ENCODE measurements at regions not wholly inside any gene's neighbourhood (a gene's known extent, or its start where the extent isn't known, plus 50 kb on each side); places are given as distances from the start of the nearest gene placed in this dataset.

- ATAC-seq (no peak), DNase-seq (ENCODE audit: low read depth, low spot score) (no peak)
- CTCF ChIA-PET = no interaction called here
- in situ Hi-C loops (cut with HindIII; ENCODE audit: low pct_unique_long_range_greater_than_20kb, low sequenced_read_pairs) (no loop called here), intact Hi-C loops (cut with micrococcal nuclease; ENCODE audit: unreplicated experiment) (no loop called here)
- no peak for TF ChIP-seq SIN3A (IDR thresholded peaks at IDR 0.05; ENCODE audit: borderline replicate concordance, insufficient read depth, low read depth, low read length)
- no peak for TF ChIP-seq TCF7L2 (IDR thresholded peaks at IDR 0.05; ENCODE audit: low read depth, low read length)
- TF ChIP-seq CTCF (IDR thresholded peaks at IDR 0.05) = no peak
- no peak for TF ChIP-seq POLR2AphosphoS5 (IDR thresholded peaks at IDR 0.05; ENCODE audit: low read depth, low read length)
- TF ChIP-seq, protein P1, sequence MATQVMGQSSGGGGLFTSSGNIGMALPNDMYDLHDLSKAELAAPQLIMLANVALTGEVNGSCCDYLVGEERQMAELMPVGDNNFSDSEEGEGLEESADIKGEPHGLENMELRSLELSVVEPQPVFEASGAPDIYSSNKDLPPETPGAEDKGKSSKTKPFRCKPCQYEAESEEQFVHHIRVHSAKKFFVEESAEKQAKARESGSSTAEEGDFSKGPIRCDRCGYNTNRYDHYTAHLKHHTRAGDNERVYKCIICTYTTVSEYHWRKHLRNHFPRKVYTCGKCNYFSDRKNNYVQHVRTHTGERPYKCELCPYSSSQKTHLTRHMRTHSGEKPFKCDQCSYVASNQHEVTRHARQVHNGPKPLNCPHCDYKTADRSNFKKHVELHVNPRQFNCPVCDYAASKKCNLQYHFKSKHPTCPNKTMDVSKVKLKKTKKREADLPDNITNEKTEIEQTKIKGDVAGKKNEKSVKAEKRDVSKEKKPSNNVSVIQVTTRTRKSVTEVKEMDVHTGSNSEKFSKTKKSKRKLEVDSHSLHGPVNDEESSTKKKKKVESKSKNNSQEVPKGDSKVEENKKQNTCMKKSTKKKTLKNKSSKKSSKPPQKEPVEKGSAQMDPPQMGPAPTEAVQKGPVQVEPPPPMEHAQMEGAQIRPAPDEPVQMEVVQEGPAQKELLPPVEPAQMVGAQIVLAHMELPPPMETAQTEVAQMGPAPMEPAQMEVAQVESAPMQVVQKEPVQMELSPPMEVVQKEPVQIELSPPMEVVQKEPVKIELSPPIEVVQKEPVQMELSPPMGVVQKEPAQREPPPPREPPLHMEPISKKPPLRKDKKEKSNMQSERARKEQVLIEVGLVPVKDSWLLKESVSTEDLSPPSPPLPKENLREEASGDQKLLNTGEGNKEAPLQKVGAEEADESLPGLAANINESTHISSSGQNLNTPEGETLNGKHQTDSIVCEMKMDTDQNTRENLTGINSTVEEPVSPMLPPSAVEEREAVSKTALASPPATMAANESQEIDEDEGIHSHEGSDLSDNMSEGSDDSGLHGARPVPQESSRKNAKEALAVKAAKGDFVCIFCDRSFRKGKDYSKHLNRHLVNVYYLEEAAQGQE (IDR thresholded peaks at IDR 0.05; ENCODE audit: insufficient read depth in 1 of 2, low read depth in 2 of 2, low read length in 1 of 2) = no peak
- no peak overlapping the region for H3K4me3 ChIP-seq (ENCODE audit: low read depth in 2 of 2, low read length in 2 of 2)
- POLR2A ChIA-PET = no interaction called here
- no peaks in the 10 kb centered on the region for H3K4me1 ChIP-seq (ENCODE audit: control insufficient read depth, insufficient read depth, low read length)
- peaks cover 4% of the 10 kb centered on the region for H3K27me3 ChIP-seq (ENCODE audit: control insufficient read depth, insufficient read depth, low read length)
- BruUV-seq (replicated peaks) = no TSS peak
- H3K36me3 ChIP-seq (ENCODE audit: control insufficient read depth, insufficient read depth, low read length) = no peaks in the 10 kb centered on the region
- H3K27ac ChIP-seq (ENCODE audit: low read length) = no peak overlapping the region
- no peaks in the 10 kb centered on the region; the same call in 1 of the 2 replicates for H3K9me3 ChIP-seq (ENCODE audit: control insufficient read depth, insufficient read depth, low read depth, low read length)
Measured at GRCh38 chr5:74953554-74953936, 87.4 kb upstream of the FAM169A start.

DNA sequence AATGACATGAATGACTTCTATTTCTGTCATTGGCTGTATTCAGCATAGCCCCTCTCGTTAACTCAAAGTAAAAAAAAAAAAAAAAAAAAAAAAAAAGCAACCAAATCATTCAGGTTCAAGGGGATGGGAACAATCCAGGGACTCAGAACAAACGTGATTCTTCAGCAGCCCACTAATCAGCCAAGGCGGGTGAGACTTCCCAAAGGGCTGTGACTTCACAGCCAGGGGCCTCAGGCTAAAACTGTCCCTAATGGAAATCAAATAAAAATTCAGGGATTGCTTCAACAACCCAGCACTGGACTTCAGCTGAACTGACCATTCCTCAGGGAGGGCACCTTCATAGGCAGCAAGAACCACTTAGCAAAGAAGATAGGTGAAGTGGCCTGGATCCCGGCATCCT, 86.2 kb upstream of the FAM169A start:
- no TSS peak for BruUV-seq (replicated peaks)
- Histone ChIP-seq H3K36me3 (ENCODE audit: control insufficient read depth, insufficient read depth, low read length) (no peaks in the 10 kb centered on the region), H3K27ac (ENCODE audit: low read length) (no peak overlapping the region), H3K4me3 (ENCODE audit: low read depth in 2 of 2, low read length in 2 of 2) (no peak overlapping the region), H3K27me3 (ENCODE audit: control insufficient read depth, insufficient read depth, low read length) (peaks cover 4% of the 10 kb centered on the region), H3K9me3 (ENCODE audit: control insufficient read depth, insufficient read depth, low read depth, low read length) (no peaks in the 10 kb centered on the region; the same call in 1 of the 2 replicates), H3K4me1 (ENCODE audit: control insufficient read depth, insufficient read depth, low read length) (no peaks in the 10 kb centered on the region)
- CTCF ChIA-PET = no interaction called here
- in situ Hi-C loops (cut with HindIII; ENCODE audit: low pct_unique_long_range_greater_than_20kb, low sequenced_read_pairs) (no loop called here), intact Hi-C loops (cut with micrococcal nuclease; ENCODE audit: unreplicated experiment) (no loop called here)
- DNase-seq (ENCODE audit: low read depth, low spot score) (no peak), ATAC-seq (no peak)
- TF ChIP-seq TCF7L2 (IDR thresholded peaks at IDR 0.05; ENCODE audit: low read depth, low read length) = no peak
- TF ChIP-seq POLR2AphosphoS5 (IDR thresholded peaks at IDR 0.05; ENCODE audit: low read depth, low read length) = no peak
- TF ChIP-seq, protein P1 (IDR thresholded peaks at IDR 0.05; ENCODE audit: insufficient read depth in 1 of 2, low read depth in 2 of 2, low read length in 1 of 2) = no peak
- no peak for TF ChIP-seq SIN3A (IDR thresholded peaks at IDR 0.05; ENCODE audit: borderline replicate concordance, insufficient read depth, low read depth, low read length)
- TF ChIP-seq CTCF (IDR thresholded peaks at IDR 0.05) = no peak
- POLR2A ChIA-PET = no interaction called here
